Lower lobe of right lung (tissue), 2 donors: ENCODE measurements at regions not wholly inside any gene's neighbourhood (a gene's known extent, or its start where the extent isn't known, plus 50 kb on each side); places are given as distances from the start of the nearest gene placed in this dataset.
A peak's percentile ranks its signal among the peaks of the same experiment; 100 is the strongest.
"Not testable (repeated sequence)": the region's sequence is repeated elsewhere in the genome, so short reads cannot be mapped to it uniquely, and the experiment has no call there.

ENCODE experiments used
- ATAC-seq, 2 donors: fragments of 200-7000 bp; cut with Tn5 transposase; one replicate each; pipeline ENCODE4 v1.9.1; 2020 to 2022; ENCODE audit warnings: mild to moderate bottlenecking in 2 of 2, moderate library complexity in 2 of 2
- DNase-seq: peaks from one replicate; pipeline ENCODE4 v3.0.0-alpha.2; 2020
- H3K27ac ChIP-seq: fragments of 200-600 bp; one replicate; pipeline ENCODE4 v1.8.0; 2022
- H3K27me3 ChIP-seq: fragments of 200-600 bp; one replicate; pipeline ENCODE4 v1.8.0; 2022; ENCODE audit warnings: low read depth
- H3K36me3 ChIP-seq: fragments of 200-600 bp; one replicate; pipeline ENCODE4 v1.8.0; 2022; ENCODE audit warnings: mild to moderate bottlenecking
- H3K4me1 ChIP-seq: fragments of 200-600 bp; one replicate; pipeline ENCODE4 v1.8.0; 2022
- H3K4me3 ChIP-seq: fragments of 200-600 bp; one replicate; pipeline ENCODE4 v1.8.0; 2022; ENCODE audit warnings: mild to moderate bottlenecking
- H3K9me3 ChIP-seq: fragments of 200-600 bp; one replicate; pipeline ENCODE4 v1.8.0; 2022
- CTCF ChIP-seq: fragments of 200-600 bp; IDR thresholded peaks from one replicate; pipeline ENCODE4 v1.8.0; 2022; ENCODE audit warnings: antibody characterized with exemption, mild to moderate bottlenecking
- intact Hi-C: fragments of 100-400 bp; cut with DNase I; formaldehyde crosslinking; loops from one replicate; pipeline ENCODE4 v1.11.0; 2022
- donor health status: DM: no; HTN: yes; CAD: no; lungs with severe emphysema.

GRCh38 chr7:149706398-149706797 lies 67.0 kb downstream of the ZNF467 start:
- intact Hi-C loops: no loop called here
- no peak for TF ChIP-seq CTCF
- H3K27ac ChIP-seq: no peak overlapping the region
- no peaks in the 10 kb centered on the region for H3K36me3 ChIP-seq
- H3K9me3 ChIP-seq: peaks cover 16% of the 10 kb centered on the region
- no peaks in the 10 kb centered on the region for H3K27me3 ChIP-seq
- DNase-seq (peak; percentile 14), ATAC-seq (no peak)
- no peaks in the 10 kb centered on the region for H3K4me1 ChIP-seq
- no peak overlapping the region for H3K4me3 ChIP-seq

- TF ChIP-seq CTCF: no peak
- H3K36me3 ChIP-seq: no peaks in the 10 kb centered on the region
- H3K4me1 ChIP-seq: no peaks in the 10 kb centered on the region
- H3K27ac ChIP-seq: no peak overlapping the region
- no peak overlapping the region for H3K4me3 ChIP-seq
- intact Hi-C loops: no loop called here
- DNase-seq (no peak), ATAC-seq (no peak)
- H3K9me3 ChIP-seq: peaks cover 3% of the 10 kb centered on the region
- peaks cover 5% of the 10 kb centered on the region for H3K27me3 ChIP-seq
These were observed 68.9 kb downstream of the ZNF467 start for GRCh38 chr7:149704507-149704906.

- DNase-seq: no peak
- no peaks in the 10 kb centered on the region for H3K4me1 ChIP-seq
- peaks cover 3% of the 10 kb centered on the region for H3K9me3 ChIP-seq
- no peak for TF ChIP-seq CTCF
- H3K27ac ChIP-seq: no peak overlapping the region
- H3K27me3 ChIP-seq: peaks cover 5% of the 10 kb centered on the region
- intact Hi-C loops: no loop called here
- H3K4me3 ChIP-seq: no peak overlapping the region
- ATAC-seq: no peak
- no peaks in the 10 kb centered on the region for H3K36me3 ChIP-seq
These were observed 70.2 kb downstream of the ZNF467 start for GRCh38 chr7:149703044-149703650.

- DNase-seq (no peak), ATAC-seq (peak in 1 of 2 donors; percentile 35)
- no peak for TF ChIP-seq CTCF
These were observed 71.7 kb downstream of the ZNF467 start for GRCh38 chr7:149701495-149702240.

GRCh38 chr7:149697767-149698166 lies 75.6 kb downstream of the ZNF467 start:
- H3K9me3 ChIP-seq, H3K4me3 ChIP-seq, ATAC-seq, DNase-seq, H3K4me1 ChIP-seq, H3K36me3 ChIP-seq, intact Hi-C loops, H3K27ac ChIP-seq: not testable (repeated sequence)
- H3K27me3 ChIP-seq: peaks cover 14% of the 10 kb centered on the region

More at GRCh38 chr7:149701495-149702240, 71.7 kb downstream of the ZNF467 start:
- H3K27me3 ChIP-seq: peaks cover 5% of the 10 kb centered on the region
- no peaks in the 10 kb centered on the region for H3K4me1 ChIP-seq
- H3K9me3 ChIP-seq: peaks cover 3% of the 10 kb centered on the region
- intact Hi-C loops: no loop called here
- no peak overlapping the region for H3K27ac ChIP-seq
- no peaks in the 10 kb centered on the region for H3K36me3 ChIP-seq
- H3K4me3 ChIP-seq: no peak overlapping the region

- Histone ChIP-seq H3K36me3 (no peaks in the 10 kb centered on the region), H3K4me3 (no peak overlapping the region), H3K9me3 (peaks cover 3% of the 10 kb centered on the region), H3K27me3 (peaks cover 29% of the 10 kb centered on the region), H3K27ac (no peak overlapping the region), H3K4me1 (peaks cover 4% of the 10 kb centered on the region)
- ATAC-seq (no peak), DNase-seq (no peak)
- intact Hi-C loops: no loop called here
- TF ChIP-seq CTCF: no peak
These were observed 77.1 kb downstream of the ZNF467 start for GRCh38 chr7:149696280-149696679.
